HG03060 (cell line): ENCODE measurements at regions not wholly inside any gene's neighbourhood (a gene's known extent, or its start where the extent isn't known, plus 50 kb on each side); places are given as distances from the start of the nearest gene placed in this dataset.

Source experiments
- ATAC-seq: cut with Tn5 transposase; IDR thresholded peaks from one replicate; pipeline ENCODE4 v1.9.1; 2021; ENCODE audit warnings: low read depth, moderate number of reproducible peaks; ENCODE audit not compliant: unreplicated experiment

GRCh38 chrY:8552168-8552805, 785.0 kb upstream of the TSPY4 start:
- no peak for ATAC-seq

DNA sequence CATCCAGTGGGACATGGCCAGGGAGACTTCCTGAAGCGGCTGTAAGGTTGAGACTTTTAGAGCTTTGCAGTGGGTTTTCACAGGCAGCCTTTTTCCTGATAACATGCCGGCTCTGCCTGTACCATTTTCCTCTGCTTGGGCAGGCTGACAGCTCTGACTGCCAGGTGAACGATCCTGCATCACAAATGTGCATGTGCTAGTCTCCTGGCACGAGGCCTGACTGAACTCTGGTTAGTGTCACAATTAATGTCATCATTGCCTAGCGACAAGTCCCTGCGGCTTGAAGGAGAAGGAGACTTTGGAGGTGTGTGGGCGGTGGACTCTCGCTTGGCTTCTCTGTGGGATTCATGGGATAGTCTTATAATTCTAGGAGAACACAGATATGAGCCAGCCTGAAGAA, 783.6 kb upstream of the TSPY4 start:
- no peak for ATAC-seq

DNA sequence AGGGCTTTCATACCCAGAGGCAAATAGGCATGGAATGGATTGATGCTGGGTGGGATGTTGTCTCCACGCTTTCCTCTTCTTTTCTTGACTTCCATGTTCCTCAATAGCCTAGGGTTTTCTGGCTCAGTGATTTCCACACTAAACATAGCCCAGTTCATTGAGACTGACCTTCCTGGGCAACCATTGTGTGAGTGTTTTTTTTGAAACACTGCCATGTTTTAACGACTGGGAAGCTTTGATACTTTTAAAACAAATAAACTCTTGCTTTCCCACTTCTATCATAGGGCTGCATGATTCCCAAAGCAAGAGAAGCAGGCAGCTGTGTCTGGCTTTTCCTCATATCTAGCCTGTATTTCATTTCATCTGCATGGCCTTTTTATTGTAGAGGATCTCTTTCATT, 775.9 kb upstream of the TSPY4 start:
- ATAC-seq, result no peak

DNA sequence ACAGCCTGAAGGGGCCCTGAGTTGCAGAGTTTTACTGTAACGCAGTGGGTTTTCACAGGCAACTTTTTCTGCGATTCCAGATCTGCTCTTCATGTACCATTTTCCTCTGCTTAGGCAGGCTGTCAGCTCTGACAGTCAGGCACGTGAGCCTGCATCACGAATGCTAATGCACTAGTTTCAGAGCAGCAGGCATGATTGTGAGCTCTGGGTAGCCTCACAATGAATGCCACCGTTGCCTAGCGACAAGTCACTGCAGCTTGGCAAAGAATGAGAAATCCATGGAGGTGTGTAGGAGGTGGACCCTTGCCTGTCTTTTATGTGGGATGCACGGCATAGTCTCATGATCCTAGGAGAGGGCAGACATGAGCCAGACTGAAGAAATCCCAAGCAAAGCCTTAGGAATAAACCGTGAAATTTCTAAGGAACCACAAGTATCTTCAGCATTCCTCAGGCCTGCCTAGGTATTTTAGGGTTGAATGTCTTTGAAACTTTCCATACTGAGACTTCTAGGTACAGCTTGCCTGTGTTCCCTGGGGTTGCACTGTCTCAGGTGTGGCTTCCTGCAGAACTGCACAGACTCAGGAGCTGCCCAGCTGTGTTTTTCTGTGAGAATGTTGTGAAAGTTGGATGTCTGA, 774.7 kb upstream of the TSPY4 start:
- no peak for ATAC-seq

DNA sequence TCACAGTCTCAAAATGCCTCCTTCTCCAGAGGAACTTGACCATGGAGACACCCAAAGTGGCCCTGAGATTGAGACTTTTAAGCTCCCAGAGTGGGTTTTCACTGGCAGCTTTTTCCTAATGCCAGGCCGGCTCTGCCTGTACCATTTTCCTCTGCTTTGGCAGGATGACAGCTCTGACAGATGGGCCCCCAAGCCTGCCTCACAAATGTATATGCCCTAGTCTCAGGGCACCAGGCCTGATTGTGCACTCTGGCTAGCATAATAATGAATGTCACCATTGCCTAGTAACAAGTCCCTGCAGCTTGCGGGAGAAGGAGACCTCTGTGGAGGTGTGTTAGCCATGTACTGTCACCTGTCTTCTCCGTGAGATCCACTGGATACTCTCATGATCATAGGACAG, 772.8 kb upstream of the TSPY4 start:
- no peak for ATAC-seq

GRCh38 chrY:8566198-8566597, 771.1 kb upstream of the TSPY4 start:
- ATAC-seq, result no peak

DNA sequence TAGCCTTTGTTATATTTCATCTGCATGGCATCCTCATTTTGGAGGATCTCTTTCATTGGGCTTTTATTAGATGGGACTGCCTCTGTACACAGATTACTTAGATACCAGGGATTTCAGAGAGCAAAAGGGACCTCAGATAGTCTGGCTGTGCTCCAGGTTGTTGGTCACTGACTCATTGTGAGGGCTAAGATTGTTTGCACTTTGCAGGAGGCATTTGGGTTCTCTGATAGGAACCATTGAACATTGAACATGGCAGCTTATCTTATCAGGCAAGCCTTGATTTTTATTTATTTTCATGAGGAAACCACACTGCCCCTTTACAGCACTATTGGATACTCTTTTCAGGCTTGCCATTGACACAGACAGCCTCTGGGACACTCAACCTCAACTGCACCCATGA, 766.9 kb upstream of the TSPY4 start:
- no peak for ATAC-seq

GRCh38 chrY:8572916-8573315, 764.3 kb upstream of the TSPY4 start:
- no peak for ATAC-seq

- ATAC-seq, result no peak
Observed at GRCh38 chrY:8582277-8582850, 754.9 kb upstream of the TSPY4 start.

DNA sequence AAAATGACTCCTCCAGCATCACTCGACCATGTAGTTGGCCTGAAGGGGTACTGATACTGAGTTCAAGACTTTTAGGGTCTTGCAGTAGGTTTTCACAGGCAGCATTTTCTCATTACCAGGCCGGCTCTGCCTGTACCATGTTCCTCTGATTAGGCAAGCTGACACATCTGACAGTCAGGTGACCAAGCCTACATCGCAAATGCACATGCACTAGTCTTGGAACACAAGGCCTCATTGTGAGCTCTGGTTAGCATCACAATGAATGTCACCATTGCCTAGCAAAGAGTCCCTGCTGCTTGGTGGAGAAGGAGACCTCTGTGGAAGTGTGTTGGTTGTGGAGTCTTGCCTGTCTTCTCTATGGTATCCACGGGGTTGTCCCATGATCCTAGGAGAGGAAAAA, 754.1 kb upstream of the TSPY4 start:
- ATAC-seq, result no peak

DNA sequence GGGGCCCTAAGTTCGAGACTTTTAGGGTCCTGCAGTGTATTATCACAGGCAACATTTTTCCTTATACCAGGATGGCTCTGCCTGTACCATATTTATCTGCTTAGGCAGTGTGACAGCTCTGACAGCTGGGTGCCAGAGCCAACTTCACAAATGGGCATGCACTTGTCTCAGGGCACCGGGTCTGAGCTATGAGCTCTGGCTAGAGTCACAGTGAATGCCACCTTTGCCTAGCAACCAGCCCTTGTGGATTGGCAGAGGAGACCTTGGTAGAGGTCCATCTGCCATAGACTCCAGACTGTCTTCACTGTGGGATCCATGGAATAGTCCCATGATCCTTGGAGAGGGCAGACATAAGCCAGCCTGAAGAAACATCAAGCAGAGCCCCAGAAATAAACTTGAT, 746.6 kb upstream of the TSPY4 start:
- ATAC-seq, result no peak

DNA sequence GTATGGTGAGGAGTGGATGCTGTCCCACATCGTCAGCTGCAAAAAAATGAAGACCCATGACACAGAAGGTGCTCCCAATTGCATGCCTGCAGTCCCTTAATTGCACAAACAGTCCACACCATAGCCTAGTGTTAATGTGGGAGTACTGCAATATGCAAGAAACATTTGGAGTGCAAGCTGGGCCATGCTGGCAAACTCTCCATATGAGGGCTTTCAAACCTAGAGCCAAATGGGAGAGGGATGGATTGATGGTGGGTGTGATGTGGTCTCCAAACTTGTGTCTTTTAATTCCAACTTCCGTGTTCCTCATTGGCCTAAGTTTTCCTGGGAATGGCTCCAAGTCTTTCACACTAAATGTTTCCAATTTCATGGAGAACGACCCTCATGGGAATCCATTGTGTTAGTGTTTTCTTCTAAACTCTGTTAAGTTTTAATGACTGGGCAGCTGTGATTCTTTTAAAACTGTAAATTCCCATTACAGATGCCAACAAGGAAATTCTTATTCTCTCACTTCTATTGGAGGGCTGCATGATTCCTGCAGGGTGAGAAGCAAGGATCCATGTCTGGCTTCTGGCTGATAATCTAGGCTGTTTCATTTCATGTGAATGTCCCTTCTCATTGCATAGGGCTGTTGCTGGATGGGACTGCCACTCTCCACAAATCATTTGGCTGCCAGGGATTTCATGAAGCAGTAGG, 745.3 kb upstream of the TSPY4 start:
- ATAC-seq, result no peak

- ATAC-seq, result no peak
Observed at GRCh38 chrY:8594657-8595056, 742.6 kb upstream of the TSPY4 start.

GRCh38 chrY:8599141-8599540, 738.1 kb upstream of the TSPY4 start:
- ATAC-seq, result no peak

DNA sequence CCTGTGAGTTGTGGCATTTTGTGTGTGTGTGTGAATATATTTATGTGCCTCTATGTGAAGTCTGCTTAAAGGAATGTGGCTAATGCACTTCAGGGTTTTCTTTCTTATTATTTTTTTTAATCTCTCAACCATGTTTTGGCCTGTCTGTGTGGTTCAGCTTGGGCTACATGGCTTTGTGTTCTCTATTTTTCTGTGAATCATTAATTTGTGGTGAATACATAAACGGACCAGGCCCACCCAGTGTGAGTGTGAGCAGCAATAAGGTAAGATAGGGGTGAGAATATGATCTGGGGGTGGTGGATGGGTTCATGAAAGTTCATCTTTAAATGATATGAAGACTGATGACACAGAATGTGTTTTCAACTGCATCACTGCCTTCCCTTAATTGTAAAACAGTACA, 726.6 kb upstream of the TSPY4 start:
- no peak for ATAC-seq

- ATAC-seq, result no peak
Observed at GRCh38 chrY:8611815-8612214, 725.4 kb upstream of the TSPY4 start.

- no peak for ATAC-seq
Observed at GRCh38 chrY:8618302-8618701, 719.0 kb upstream of the TSPY4 start.

GRCh38 chrY:8622156-8622555, 715.1 kb upstream of the TSPY4 start:
- ATAC-seq, result no peak

GRCh38 chrY:8622856-8623255, 714.4 kb upstream of the TSPY4 start:
- no peak for ATAC-seq

GRCh38 chrY:8629636-8630035, 707.6 kb upstream of the TSPY4 start:
- no peak for ATAC-seq

- no peak for ATAC-seq
Observed at GRCh38 chrY:8638111-8638510, 699.2 kb upstream of the TSPY4 start.

- ATAC-seq, result no peak
Observed at GRCh38 chrY:8644926-8645325, 692.3 kb upstream of the TSPY4 start.
